GM18511 (cell line): ENCODE measurements at regions not wholly inside any gene's neighbourhood (a gene's known extent, or its start where the extent isn't known, plus 50 kb on each side); places are given as distances from the start of the nearest gene placed in this dataset.
"Not testable (repeated sequence)": the region's sequence is repeated elsewhere in the genome, so short reads cannot be mapped to it uniquely, and the experiment has no call there.

ENCODE experiments used
- ATAC-seq: cut with Tn5 transposase; IDR thresholded peaks from one replicate; pipeline ENCODE4 v1.9.1; 2021; ENCODE audit warnings: mild to moderate bottlenecking, moderate library complexity; ENCODE audit not compliant: unreplicated experiment

DNA sequence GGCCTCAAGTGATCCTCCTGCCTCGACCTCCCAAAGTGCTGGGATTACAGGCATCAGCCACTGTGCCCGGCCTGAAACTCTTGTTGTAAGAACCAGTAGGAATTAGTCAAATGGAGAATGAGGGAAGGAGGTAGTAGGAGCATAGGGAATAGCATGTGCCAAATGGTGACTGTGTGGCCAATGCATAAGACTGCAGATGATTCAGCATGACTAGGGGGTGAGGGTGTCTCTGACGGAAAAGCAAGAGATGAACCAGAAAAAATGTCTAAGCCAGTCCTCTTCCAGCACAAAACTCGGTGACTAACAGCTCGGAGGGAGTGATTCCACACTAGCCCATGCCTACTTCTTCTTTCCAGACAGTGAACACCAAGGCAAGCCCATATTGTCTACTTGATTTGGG is 58.2 kb upstream of the DUSP21 start:
- ATAC-seq: no peak

DNA sequence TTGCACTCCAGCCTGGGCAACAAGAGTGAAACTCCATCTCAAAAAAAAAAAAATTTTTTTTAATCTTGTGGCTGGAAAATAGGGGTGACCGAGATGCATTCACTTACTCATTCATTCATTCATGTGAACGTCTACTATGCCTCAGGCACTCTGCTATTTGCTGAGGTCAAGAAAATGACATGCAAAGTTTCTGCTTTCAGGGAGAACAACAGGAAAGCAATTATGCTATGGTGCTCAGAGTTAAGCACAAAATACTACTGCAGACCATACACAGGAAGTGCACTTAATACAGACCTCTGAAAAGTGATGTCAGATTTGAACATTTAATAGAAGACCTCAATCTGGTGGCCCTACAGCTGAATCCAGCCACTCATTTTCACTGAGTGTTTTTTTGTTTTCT is 59.6 kb upstream of the DUSP21 start:
- ATAC-seq: no peak

DNA sequence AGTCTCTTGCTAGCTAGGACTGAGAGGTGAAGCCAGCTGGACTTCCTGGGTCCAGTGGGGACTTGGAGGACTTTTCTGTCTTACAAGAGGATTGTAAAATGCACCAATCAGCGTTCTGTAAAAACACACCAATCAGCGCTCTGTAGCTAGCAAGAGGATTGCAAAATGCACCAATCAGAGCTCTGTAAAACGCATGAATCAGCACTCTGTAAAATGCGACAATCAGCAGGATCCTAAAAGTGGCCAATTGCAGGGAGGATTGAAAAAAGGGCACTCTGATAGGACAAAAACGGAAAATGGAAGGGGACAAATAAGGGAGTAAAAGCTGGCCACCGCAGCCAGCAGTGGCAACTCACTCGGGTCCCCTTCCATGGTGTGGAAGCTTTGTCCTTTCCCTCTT is 65.6 kb upstream of the DUSP21 start:
- no peak for ATAC-seq

DNA sequence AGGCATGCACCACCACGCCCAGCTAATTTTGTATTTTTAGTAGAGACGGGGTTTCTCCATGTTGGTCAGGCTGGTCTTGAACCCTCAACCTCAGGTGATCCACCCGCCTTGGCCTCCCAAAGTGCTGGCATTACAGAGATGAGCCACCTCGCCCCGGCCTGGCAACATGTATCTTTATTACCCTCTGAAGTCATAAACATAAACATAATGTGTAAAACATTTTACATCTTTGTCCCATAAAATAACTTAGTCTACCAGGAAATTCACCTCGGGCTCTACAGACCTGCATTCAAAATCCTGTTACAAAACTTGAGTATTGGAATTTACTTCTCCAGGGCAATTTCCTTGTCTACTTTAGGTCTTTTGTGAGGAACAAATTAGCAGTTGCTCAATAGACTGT is 68.1 kb upstream of the DUSP21 start:
- no peak for ATAC-seq

DNA sequence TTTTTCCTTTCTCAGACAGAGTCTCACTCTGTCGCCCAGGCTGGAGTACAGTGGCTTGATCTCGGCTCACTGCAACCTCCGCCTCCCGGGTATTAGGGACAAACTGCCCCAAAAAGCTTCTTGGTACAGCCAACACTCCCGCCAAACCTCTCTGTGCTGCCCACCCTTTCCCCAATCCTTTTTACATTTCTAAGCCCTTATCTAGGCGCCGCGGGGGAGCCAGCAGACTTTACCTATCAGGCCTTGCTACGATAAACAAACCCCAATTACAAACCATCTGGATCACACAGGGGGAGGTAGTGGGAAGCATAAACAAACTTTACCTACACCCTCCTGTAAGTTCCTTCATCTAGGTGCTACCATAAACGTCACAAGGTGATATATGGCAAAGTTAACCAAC is 69.8 kb upstream of the DUSP21 start:
- ATAC-seq: not testable (repeated sequence)

DNA sequence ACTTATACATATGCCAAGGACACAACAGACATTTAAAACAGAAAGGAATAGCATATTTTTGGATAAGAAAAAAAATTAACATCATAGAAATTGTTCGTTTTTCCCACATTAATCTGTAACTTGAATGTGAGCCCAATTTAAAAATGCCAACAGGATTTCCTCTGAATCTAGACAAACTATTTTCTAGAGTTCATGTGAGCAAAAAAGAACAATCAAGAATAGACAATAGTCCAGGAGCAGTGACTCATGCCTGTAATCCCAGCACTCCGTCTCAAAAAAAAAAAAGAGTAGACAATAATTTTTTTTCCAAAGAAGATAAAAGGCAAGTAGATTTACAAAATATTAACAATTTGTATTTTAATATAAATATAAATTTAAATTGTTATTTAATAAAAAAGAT is 73.7 kb upstream of the DUSP21 start:
- ATAC-seq: no peak

DNA sequence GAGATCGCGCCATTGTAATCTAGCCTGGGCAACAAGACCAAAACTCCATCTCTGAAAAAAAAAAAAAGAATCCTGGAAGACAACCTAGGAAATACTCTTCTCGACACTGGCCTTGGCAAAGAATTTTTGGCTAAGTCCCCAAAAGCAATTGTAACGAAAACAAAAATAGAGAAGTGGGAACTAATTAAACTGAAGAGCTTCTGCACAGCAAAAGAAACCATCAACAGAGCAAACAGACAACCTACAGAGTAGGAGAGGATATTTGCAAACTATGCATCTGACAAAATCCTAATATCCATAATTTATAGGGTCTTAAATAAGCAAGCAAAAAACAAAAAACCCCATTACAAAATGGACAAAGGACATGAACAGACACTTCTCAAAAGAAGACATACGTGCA is 76.5 kb upstream of the DUSP21 start:
- no peak for ATAC-seq

DNA sequence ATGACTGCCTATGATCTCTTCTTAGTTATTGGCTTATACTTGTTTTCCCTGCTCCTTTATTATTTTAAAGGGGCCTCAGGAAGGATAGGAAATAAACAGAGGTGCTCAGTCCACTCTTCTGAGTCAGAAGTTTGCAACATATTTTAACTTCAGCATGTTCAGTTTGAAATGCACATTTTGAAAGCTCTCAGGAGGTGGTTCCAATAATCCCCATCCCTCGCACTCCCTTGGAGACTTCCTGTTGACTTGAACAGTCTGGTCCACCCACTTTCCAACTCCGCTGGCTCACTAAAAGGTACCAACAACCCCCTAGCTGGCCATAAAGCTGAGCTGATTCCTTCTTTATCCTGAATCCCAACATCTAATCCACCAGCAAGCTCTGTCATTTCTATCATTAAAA is 78.3 kb upstream of the DUSP21 start:
- ATAC-seq: no peak

DNA sequence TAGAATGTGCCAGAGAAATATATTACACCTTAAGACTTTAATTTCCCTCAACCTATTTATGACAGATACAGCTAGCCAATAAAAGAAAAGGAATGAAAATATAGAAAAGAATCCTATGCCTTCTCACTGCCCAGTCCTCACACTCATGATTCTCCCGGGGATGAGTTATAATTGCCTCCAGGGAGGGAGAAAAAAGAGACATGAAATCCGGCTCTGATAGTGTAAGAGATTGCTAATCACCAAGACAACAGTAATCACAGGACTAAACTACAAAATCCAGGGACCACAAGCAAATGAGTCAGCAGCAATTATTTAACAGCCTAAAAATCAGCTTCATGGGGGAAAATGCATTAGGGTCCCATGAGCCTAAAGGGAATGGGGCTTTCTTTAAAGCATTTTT is 95.9 kb upstream of the DUSP21 start:
- no peak for ATAC-seq

DNA sequence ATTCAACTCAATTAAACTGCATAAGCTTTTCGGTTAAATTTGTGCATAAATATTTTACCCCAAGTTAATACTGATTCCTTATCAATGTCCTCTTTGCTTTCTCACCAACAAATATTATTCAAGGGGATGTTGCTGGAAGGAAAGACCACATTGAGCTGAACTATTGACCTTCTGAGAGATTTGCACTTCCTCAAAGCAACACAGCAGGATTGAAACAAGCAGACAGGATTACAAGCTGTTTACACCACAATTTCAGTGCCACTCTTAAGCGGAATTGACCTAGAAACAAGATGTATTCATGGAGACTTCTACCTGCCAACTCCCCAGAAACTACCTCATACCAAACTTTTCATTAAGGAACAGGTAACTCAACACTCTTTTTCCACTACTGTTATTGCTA is 96.5 kb upstream of the DUSP21 start:
- ATAC-seq: no peak

DNA sequence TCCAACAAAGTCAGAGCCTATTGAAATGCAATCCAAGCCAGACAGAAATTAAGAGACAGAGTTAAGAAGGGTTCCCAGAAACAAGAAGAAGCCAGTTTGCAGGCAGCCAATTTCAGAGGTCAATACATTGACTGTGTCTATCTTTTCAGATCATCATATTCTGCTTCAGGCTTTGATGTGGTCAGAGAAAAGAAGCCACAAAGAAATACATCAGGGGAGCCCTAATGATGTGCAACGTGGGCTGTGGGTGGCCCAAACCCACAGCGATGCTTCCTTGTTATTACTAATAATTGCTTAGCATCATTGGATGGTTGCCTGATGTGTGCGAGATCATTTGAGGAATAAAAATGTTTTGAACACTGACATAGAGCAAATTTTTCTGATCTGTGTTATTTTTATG is 99.0 kb upstream of the DUSP21 start:
- no peak for ATAC-seq

DNA sequence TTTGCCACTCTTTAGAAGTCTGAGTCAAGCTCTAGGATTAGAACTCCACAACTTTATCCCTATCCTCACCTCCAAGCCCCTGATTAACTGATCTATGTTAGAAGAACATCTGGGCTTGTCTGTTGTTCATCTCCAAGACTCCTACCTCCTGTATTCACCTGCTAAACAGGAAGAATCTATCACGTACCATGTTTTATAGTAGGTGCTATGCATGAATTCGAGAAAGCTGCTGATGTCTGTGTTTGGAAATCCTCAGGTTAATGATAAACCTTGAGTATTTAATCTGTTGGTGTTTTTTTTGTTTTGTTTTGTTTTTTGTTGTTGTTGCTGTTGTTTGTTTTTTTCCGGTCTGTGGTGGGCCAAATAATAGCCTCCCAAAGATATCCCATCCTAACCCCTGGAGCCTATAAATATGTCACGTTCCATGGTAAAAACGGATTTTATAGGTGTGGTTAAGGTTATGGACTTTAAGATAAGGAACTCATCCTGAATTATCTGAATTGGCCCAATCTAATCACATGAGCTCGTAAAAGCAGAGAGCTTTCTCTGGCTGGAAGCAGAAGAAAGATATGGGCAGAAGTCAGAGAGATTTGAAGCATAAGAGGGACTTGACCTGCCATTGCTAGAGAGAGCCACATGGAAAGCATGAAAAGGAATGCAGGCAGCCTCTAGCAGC is 101.2 kb upstream of the DUSP21 start:
- ATAC-seq: no peak

DNA sequence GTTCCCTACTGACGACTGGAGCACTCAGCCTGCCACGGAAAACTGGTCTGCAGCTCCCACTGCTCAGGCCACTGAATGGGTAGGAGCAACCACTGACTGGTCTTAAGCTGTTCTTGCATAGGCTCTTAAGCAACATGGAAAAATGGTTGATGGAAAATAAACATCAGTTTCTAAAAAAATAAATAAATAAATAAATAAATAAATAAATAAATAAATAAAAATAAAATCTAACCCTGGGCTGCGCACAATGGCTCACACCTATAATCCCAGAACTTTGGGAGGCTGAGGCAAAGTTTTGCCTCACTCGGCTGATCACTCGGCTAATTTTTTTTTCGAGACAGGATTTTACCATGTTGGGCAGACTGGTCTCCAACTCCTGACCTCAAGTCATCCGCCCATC is 102.0 kb upstream of the DUSP21 start:
- ATAC-seq: not testable (repeated sequence)

DNA sequence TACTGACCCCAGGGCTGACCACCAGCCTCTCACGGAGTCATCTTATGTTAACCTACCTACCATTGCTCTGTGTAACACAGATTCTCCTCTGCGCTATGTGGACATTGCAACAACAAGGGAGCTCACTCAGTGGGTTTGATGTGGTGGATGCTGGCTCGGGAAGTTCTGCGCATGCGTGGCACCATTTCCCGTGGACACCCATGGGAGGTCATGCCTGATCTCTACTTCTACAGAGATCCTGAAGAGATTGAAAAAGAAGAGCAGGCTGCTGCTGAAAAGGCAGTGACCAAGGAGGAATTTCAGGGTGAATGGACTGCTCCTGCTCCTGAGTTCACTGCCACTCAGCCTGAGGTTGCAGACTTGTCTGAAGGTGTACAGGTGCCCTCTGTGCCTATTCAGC is 102.4 kb upstream of the DUSP21 start:
- not testable (repeated sequence) for ATAC-seq

DNA sequence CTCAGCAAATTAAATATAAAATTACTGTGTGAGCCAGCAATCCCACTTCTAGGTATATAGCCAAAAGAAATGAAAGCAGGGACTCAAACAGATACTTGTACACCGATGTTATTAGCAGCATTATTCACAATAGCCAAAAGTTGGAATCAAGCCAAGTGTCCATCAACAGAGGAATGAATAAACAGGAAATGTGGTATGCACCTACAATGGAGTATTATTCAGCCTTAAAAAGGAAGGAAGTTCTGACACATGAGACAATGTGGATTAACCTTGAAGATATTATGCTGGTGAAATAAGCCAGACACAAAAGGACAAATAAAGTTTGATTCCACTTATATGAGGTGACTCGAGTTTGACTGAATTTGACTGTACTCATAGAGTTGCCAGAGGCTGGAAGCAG is 108.3 kb upstream of the DUSP21 start:
- ATAC-seq: no peak

DNA sequence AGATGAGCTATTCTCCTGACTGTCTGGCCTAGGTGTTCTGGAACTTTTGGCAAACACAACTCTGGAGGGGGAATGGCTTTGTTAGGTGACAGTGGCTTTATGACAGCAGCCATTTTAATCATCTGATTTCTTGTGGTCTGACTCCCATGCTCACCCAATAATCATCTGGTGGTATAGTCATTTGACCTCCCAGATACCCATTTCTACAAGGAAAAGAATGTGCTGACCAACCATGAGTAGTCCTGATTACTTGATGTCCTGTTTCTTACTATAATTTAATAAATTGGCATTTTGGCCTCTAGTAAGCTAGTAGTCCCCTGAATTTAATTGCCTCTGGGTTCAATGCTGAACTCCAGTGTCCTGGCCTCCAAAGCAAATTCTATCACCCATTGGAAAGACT is 109.9 kb upstream of the DUSP21 start:
- ATAC-seq: no peak

DNA sequence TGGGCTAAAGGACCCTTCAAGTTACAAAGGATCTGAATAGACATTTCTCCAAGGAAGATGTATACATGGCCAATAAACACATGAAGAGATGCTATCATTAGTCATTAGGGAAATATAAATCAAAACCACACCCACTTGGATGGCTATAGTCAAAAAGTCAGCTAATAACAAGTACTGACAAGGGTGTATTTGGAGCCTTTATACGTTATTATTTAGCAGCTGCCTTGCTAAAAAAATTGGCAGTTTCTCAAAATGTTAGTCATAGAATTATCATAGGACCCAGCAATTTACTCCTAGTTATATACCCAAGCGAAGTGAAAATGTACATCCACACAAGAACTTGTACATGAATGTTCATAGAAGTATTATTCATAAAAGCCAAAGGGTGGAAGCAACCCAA is 112.7 kb upstream of the DUSP21 start:
- ATAC-seq: no peak

DNA sequence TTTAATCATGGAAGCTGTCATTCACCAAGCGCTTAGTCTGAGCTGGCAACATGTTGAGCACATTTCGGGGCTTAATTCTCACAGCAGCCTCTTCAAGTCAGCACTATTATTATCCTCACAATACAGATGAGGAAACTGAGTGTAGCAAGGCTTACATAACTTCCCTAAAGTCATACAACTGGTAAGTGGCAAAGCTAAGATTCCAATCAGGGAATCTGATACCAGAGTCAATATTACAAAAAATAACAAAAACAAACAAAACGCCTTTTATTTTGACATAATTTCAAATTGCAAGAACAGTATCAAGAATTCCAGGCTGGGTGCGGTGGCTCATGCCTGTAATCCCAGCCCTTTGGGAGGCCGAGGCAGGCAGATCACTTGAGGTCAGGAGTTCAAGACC is 120.4 kb upstream of the DUSP21 start:
- no peak for ATAC-seq

DNA sequence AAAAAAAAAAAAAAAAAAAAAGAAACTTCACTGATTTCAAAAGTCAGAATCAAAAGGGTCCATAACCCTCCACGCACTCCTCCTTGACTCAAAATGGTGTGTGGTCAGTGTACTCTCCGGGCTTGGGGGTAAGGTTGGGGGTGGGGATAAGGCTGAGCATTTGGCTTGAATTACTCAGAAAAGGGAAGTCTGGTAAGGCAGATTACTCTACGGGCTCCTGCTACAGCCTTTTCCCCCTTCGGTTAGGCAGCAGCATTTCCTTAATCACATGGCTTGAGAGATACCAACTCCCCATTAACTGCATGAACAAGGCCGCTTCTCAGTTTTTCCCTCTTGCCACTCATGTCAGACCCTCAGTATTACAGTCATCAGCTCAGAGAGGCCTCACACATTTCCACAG is 135.4 kb upstream of the DUSP21 start:
- no peak for ATAC-seq

DNA sequence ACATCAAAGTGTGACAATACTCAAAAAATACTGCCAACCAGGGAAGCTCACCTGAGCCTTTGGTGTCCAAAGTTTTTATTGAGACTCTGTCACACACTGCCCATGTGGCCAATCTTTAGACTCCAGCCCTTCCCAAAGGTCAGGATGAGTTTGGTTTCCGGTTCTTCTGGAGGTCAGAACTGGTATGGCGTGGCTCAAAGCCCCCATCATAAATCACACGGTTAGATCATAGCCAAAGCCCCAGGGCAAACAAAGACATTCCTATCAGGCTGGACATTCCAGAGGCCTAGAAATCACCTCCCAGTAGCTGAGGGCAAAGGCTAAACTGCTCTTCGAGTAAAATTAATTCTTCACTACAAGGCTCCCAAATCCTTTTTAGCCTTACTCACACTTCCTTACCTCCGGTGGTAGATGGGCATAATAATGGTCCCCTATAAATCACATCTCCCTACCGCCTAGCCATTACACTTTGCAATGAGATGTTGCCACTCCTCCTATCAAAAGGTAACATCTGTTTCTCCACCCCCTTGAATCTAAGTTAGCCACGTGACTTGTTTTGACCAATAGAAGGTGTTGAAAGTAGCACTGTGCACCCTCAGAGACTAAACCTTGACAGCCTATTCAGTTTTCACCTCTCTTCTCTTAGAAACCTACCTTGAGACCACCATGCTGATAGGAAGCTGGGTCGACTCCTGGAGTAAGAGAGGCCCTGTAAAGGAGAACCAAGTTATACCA is 137.8 kb upstream of the DUSP21 start:
- ATAC-seq: no peak

DNA sequence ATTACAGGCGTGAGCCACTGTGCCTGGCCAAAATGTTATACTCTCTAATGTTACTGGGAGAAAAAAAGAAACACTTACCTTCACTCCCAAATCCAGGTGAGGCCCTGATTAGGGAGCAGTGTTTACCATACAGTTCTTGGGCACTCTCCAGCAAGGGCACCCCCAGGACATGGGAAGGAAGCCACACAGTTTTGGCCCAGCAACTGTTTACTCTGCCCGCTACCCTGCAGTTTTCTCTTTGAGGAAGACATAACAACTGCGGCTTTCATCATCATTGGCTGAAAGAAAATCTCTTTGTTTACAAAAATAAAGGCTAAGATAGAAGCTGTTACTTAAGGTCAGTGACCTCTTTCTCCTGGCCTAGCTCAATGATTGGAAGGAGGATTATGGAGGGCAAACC is 145.5 kb upstream of the DUSP21 start:
- no peak for ATAC-seq

DNA sequence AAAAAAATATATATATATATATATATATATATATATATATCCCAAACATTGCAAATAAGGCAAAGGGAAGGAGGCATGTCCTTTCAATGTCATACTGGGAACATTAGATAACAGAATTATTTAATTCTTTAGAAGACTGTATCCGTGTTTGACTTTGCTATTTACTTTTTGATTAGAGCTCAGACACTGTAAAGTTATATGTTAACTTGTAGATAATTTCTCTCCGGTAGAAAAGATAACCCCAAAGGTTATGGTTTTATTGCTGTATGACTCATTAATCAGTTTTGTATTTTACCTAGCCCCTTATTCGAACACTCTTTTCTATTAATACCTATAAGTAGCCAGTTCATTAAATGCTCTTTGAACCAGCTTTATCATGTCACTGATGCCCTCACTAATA is 150.6 kb upstream of the DUSP21 start:
- ATAC-seq: no peak

DNA sequence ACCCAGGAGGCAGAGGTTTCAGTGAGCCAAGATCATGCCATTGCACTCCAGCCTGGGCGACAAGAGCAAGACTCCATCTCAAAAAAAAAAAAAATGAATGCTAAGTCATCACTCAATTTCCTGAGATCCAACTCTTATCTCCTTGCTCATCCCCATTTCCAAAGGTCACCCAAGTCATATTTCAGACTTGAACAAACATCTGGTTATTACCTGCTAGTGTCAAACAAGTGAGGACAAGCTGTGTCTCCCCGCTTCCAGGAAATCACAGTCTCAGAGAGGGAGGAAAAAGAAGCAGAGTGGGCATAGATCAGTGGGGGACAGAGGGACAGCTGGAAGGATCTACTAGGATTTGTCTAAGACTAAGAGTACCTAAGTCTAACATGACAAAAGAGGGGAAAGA is 147.5 kb upstream of the FUNDC1 start:
- ATAC-seq: no peak
